ENCODE measurements at regions not wholly inside any gene's neighbourhood (a gene's known extent, or its start where the extent isn't known, plus 50 kb on each side); places are given as distances from the start of the nearest gene placed in this dataset.
"Not testable (repeated sequence)": the region's sequence is repeated elsewhere in the genome, so short reads cannot be mapped to it uniquely, and the experiment has no call there.

DNA sequence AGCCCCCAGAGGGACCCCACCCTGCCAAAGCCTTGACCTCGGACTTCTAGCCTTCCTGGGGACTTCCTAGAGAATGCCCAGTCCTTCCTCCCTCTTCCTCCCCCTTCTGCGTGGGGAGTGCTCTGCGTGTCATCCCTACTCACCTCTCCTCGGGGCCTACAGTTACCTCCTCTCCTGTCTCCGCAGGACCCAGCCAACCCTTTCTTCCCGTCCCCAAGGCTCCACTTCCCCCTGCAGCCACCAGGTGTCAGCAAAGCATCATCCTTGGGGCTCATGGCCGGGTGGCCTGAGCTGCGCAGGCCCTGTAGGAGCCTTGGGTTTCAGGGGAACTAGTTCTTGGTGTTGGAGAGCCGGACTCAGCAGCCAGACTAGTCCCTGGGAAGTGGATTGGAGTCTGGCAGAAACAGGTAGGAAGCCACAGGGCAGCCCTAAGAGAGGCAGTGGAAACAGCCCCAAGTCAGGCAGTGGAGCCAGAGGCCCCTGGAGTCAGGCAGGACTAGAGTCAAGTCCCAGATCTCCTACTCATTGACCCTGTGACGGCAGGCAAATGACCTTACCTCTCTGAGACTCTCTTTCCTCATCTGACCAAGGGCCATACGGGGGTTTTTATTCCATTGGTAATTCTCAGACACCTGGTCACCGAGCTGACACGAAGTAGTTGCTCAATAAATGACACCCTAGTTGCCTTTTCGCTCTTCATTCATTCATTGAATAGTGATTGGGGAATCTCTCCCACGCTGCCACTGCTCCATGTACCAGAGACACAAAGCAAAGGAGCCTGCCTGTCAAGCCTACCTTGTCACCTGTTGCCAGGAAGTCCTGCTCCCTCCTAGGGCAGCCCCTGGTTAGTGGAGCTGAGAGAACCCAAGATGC, 101.8 kb upstream of the GRK3 start:
- H3K4me3 ChIP-seq (ENCODE audit: low read length); H3K4me1 ChIP-seq (ENCODE audit: control insufficient read depth, insufficient read depth, low read length); H3K27me3 ChIP-seq (ENCODE audit: control insufficient read depth, insufficient read depth, low read length); H3K36me3 ChIP-seq (ENCODE audit: control insufficient read depth, insufficient read depth, low read length); H3K9me3 ChIP-seq (ENCODE audit: control insufficient read depth, low read length); H3K9ac ChIP-seq (ENCODE audit: low read length): not testable (repeated sequence)

DNA sequence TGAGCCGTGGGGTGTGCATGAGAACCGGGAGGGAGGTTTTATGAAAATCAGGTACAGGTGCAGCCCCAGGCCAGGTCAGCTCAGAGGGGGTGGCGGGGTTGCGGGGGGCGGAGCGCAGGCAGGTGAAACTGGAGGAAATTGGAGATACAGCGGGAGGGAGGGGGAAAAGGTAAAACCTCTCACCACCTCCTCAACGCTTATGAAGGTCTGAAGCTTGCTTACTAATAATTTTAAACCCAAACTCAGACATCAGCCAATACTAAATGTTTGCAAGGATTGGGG, 101.2 kb upstream of the GRK3 start:
- not testable (repeated sequence) for H3K4me3 ChIP-seq (ENCODE audit: low read length); H3K36me3 ChIP-seq (ENCODE audit: control insufficient read depth, insufficient read depth, low read length); H3K27me3 ChIP-seq (ENCODE audit: control insufficient read depth, insufficient read depth, low read length); H3K9me3 ChIP-seq (ENCODE audit: control insufficient read depth, low read length); H3K9ac ChIP-seq (ENCODE audit: low read length); H3K4me1 ChIP-seq (ENCODE audit: control insufficient read depth, insufficient read depth, low read length)

DNA sequence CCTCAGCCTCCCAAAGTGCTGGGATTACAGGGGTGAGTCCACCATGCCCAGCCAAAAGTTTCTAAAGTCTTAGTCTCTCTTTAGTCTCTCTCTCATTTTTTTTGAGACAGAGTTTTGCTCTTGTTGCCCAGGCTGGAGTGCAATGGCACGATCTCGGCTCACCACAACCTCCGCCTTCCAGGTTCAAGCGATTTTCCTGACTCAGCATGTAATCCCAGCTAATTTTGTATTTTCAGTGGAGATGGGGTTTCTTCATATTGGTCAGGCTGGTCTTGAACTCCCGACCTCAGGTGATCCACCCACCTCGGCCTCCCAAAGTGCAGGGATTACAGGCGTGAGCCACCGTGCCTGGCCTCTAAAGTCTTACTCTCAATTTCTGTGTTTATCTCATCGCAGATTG, 100.1 kb upstream of the GRK3 start:
- H3K36me3 ChIP-seq (ENCODE audit: control insufficient read depth, insufficient read depth, low read length); H3K9me3 ChIP-seq (ENCODE audit: control insufficient read depth, low read length); H3K9ac ChIP-seq (ENCODE audit: low read length); H3K4me3 ChIP-seq (ENCODE audit: low read length); H3K27me3 ChIP-seq (ENCODE audit: control insufficient read depth, insufficient read depth, low read length); H3K4me1 ChIP-seq (ENCODE audit: control insufficient read depth, insufficient read depth, low read length): not testable (repeated sequence)

DNA sequence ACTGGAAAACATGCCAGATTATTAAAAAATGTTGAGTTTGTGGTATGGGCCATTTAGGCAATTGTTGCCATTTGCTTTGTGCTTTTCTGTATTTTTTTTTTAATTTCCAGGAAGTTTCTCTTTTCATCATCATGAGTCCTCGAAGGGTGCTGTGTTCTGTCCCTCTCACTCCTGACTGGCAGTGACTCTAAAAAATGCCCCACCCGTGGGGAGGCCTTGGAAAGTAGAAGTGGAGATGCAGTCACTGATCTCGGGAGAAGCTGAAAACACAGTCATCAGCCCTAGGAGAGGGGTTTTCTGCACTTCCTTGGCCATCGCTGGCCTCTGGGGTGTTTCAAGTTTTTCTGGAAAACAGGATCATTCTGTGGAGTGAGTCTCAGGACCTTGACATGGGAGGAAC, 98.5 kb upstream of the GRK3 start:
- Histone ChIP-seq H3K9ac (ENCODE audit: low read length) (no peak overlapping the region), H3K4me3 (ENCODE audit: low read length) (no peak overlapping the region), H3K36me3 (ENCODE audit: control insufficient read depth, insufficient read depth, low read length) (no peaks in the 10 kb centered on the region), H3K9me3 (ENCODE audit: control insufficient read depth, low read length) (no peaks in the 10 kb centered on the region), H3K27me3 (ENCODE audit: control insufficient read depth, insufficient read depth, low read length) (no peaks in the 10 kb centered on the region), H3K4me1 (ENCODE audit: control insufficient read depth, insufficient read depth, low read length) (no peaks in the 10 kb centered on the region)

DNA sequence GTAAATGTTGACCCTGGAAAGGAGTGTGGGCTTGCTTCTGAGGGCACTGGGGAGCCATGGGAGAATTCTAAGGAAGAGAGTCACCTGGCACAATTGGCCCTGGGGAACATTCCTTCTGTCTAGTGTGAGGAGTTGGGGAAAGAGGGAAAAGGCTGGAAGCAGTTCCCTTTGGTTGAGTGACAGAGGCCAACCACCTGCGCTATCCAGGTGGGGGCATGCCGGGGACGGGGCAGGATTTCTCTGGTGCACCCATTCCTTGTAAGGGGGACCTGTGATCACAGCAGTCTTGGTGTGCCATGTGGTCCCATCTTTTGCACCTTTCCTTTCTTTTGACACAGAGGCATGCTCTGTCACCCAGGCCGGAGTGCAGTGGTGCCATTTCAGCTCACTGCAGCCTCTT, 92.1 kb upstream of the GRK3 start:
- H3K4me3 ChIP-seq (ENCODE audit: low read length): no peak overlapping the region
- H3K36me3 ChIP-seq (ENCODE audit: control insufficient read depth, insufficient read depth, low read length): no peaks in the 10 kb centered on the region
- no peaks in the 10 kb centered on the region for H3K9me3 ChIP-seq (ENCODE audit: control insufficient read depth, low read length)
- H3K9ac ChIP-seq (ENCODE audit: low read length): no peak overlapping the region
- H3K27me3 ChIP-seq (ENCODE audit: control insufficient read depth, insufficient read depth, low read length): no peaks in the 10 kb centered on the region
- no peaks in the 10 kb centered on the region for H3K4me1 ChIP-seq (ENCODE audit: control insufficient read depth, insufficient read depth, low read length)

- Histone ChIP-seq H3K27me3 (ENCODE audit: control insufficient read depth, insufficient read depth, low read length) (no peaks in the 10 kb centered on the region), H3K9ac (ENCODE audit: low read length) (no peak overlapping the region), H3K4me3 (ENCODE audit: low read length) (no peak overlapping the region), H3K9me3 (ENCODE audit: control insufficient read depth, low read length) (no peaks in the 10 kb centered on the region), H3K4me1 (ENCODE audit: control insufficient read depth, insufficient read depth, low read length) (no peaks in the 10 kb centered on the region), H3K36me3 (ENCODE audit: control insufficient read depth, insufficient read depth, low read length) (no peaks in the 10 kb centered on the region)
These were observed 89.0 kb upstream of the GRK3 start for GRCh38 chr22:25475257-25476022.

GRCh38 chr22:25477358-25477757, 87.1 kb upstream of the GRK3 start:
- no peaks in the 10 kb centered on the region for H3K4me1 ChIP-seq (ENCODE audit: control insufficient read depth, insufficient read depth, low read length)

GRCh38 chr22:25478111-25478510, 86.4 kb upstream of the GRK3 start:
- Histone ChIP-seq H3K4me3 (ENCODE audit: low read length) (no peak overlapping the region), H3K9ac (ENCODE audit: low read length) (no peak overlapping the region), H3K36me3 (ENCODE audit: control insufficient read depth, insufficient read depth, low read length) (no peaks in the 10 kb centered on the region), H3K27me3 (ENCODE audit: control insufficient read depth, insufficient read depth, low read length) (no peaks in the 10 kb centered on the region), H3K9me3 (ENCODE audit: control insufficient read depth, low read length) (no peaks in the 10 kb centered on the region), H3K4me1 (ENCODE audit: control insufficient read depth, insufficient read depth, low read length) (no peaks in the 10 kb centered on the region)

More at GRCh38 chr22:25477358-25477757, 87.1 kb upstream of the GRK3 start:
- no peaks in the 10 kb centered on the region for H3K9me3 ChIP-seq (ENCODE audit: control insufficient read depth, low read length)
- H3K36me3 ChIP-seq (ENCODE audit: control insufficient read depth, insufficient read depth, low read length): no peaks in the 10 kb centered on the region
- no peak overlapping the region for H3K9ac ChIP-seq (ENCODE audit: low read length)
- no peak overlapping the region for H3K4me3 ChIP-seq (ENCODE audit: low read length)
- no peaks in the 10 kb centered on the region for H3K27me3 ChIP-seq (ENCODE audit: control insufficient read depth, insufficient read depth, low read length)

DNA sequence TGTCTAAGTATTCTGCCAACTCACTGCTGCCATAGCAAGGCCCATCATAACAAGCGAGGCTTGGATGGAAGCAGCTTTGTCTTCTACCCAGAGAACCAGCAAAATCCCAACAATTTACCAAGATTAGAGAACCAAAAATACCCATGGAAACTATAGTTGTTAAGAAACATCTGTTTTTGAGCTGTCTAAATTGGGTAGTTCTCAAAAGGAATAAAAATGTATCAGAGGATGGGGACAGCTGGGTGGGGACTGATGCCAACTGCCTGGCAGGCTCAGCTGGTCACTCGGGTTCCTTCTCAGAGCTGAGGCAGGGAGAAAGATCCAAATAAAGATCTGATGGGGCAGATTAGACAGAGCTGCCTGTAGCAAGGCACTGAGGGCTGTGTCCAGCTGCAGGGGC, 85.9 kb upstream of the GRK3 start:
- no peaks in the 10 kb centered on the region for H3K36me3 ChIP-seq (ENCODE audit: control insufficient read depth, insufficient read depth, low read length)
- H3K9me3 ChIP-seq (ENCODE audit: control insufficient read depth, low read length): no peaks in the 10 kb centered on the region
- H3K4me1 ChIP-seq (ENCODE audit: control insufficient read depth, insufficient read depth, low read length): no peaks in the 10 kb centered on the region
- H3K27me3 ChIP-seq (ENCODE audit: control insufficient read depth, insufficient read depth, low read length): no peaks in the 10 kb centered on the region
- H3K9ac ChIP-seq (ENCODE audit: low read length): no peak overlapping the region
- H3K4me3 ChIP-seq (ENCODE audit: low read length): no peak overlapping the region

DNA sequence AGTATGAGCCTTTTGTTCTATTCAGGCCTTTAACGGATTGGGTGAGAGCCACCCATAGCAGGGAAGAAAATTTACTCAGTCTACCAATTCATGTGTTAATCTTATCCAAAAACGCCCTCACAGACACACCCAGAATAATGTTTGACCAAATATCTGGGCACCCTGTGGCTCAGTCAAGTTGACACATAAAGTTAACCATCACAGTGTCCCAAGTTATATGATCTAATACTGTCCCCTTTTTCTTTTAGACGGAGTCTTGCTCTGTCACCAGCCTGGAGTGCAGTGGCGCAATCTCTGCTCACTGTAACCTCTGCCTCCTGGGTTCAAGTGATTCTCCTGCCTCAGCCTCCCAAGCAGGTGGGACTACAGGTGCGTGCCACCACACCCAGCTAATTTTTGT, 83.6 kb upstream of the GRK3 start:
- H3K9me3 ChIP-seq (ENCODE audit: control insufficient read depth, low read length); H3K4me3 ChIP-seq (ENCODE audit: low read length): not testable (repeated sequence)

GRCh38 chr22:25482091-25482760, 82.2 kb upstream of the GRK3 start:
- no peaks in the 10 kb centered on the region for H3K4me1 ChIP-seq (ENCODE audit: control insufficient read depth, insufficient read depth, low read length)
- H3K27me3 ChIP-seq (ENCODE audit: control insufficient read depth, insufficient read depth, low read length): no peaks in the 10 kb centered on the region
- no peaks in the 10 kb centered on the region for H3K36me3 ChIP-seq (ENCODE audit: control insufficient read depth, insufficient read depth, low read length)
- H3K9me3 ChIP-seq (ENCODE audit: control insufficient read depth, low read length): no peaks in the 10 kb centered on the region
- no peak overlapping the region for H3K9ac ChIP-seq (ENCODE audit: low read length)
- no peak overlapping the region for H3K4me3 ChIP-seq (ENCODE audit: low read length)

More for the DNA sequence above, 83.6 kb upstream of the GRK3 start:
- H3K27me3 ChIP-seq (ENCODE audit: control insufficient read depth, insufficient read depth, low read length); H3K9ac ChIP-seq (ENCODE audit: low read length); H3K4me1 ChIP-seq (ENCODE audit: control insufficient read depth, insufficient read depth, low read length); H3K36me3 ChIP-seq (ENCODE audit: control insufficient read depth, insufficient read depth, low read length): not testable (repeated sequence)

GRCh38 chr22:25482868-25483639, 81.4 kb upstream of the GRK3 start:
- Histone ChIP-seq H3K36me3 (ENCODE audit: control insufficient read depth, insufficient read depth, low read length) (no peaks in the 10 kb centered on the region), H3K9me3 (ENCODE audit: control insufficient read depth, low read length) (no peaks in the 10 kb centered on the region), H3K4me3 (ENCODE audit: low read length) (no peak overlapping the region), H3K9ac (ENCODE audit: low read length) (no peak overlapping the region), H3K4me1 (ENCODE audit: control insufficient read depth, insufficient read depth, low read length) (no peaks in the 10 kb centered on the region), H3K27me3 (ENCODE audit: control insufficient read depth, insufficient read depth, low read length) (no peaks in the 10 kb centered on the region)

Measured in mucosa of stomach (tissue), 1 donor.